Panc1 (cell line): ENCODE measurements at regions not wholly inside any gene's neighbourhood (a gene's known extent, or its start where the extent isn't known, plus 50 kb on each side); places are given as distances from the start of the nearest gene placed in this dataset.

Source experiments
- ATAC-seq: fragments of 200-7000 bp; cut with Tn5 transposase; 2 replicates; pipeline ENCODE4 v1.9.1; 2020; ENCODE audit warnings: mild to moderate bottlenecking, moderate library complexity
- BruUV-seq: library from RNA; stranded (reverse); fragments of 400-500 nt; replicated peaks from 2 replicates; lab custom pipeline; 2021; lab: Mats Ljungman, UMichigan
- CTCF ChIA-PET: fragments of 300-600 bp; sonication (Branson Sonifier 250); formaldehyde crosslinking; loops from one replicate; lab custom pipeline; 2022; ENCODE audit warnings: antibody characterized with exemption; lab: Charles Lee
- POLR2A ChIA-PET: fragments of 300-600 bp; sonication (Branson Sonifier 250); formaldehyde crosslinking; loops from one replicate; lab custom pipeline; 2022; ENCODE audit warnings: antibody characterized with exemption; lab: Charles Lee
- DNase-seq: peaks from one replicate; pipeline ENCODE4 v3.0.0-alpha.2; 2010; ENCODE audit warnings: low read depth, low spot score
- H3K27ac ChIP-seq: 2 replicates; pipeline ENCODE4 v1.5.1; 2011; ENCODE audit warnings: mild to moderate bottlenecking, low read length, inconsistent platforms
- H3K27me3 ChIP-seq: fragments of 200-500 bp; sonication (Bioruptor generic); 2 replicates; pipeline ENCODE4 v1.6.0; 2014; ENCODE audit warnings: low read length, inconsistent platforms; ENCODE audit not compliant: control insufficient read depth, insufficient read depth
- H3K36me3 ChIP-seq: fragments of 200-500 bp; sonication (Bioruptor generic); 2 replicates; pipeline ENCODE4 v1.5.1; 2014; ENCODE audit warnings: inconsistent platforms, mild to moderate bottlenecking, low read length, moderate library complexity; ENCODE audit not compliant: control insufficient read depth, insufficient read depth
- H3K4me1 ChIP-seq: 2 replicates; pipeline ENCODE4 v1.5.1; 2011; ENCODE audit warnings: inconsistent platforms, mild to moderate bottlenecking, low read length, moderate library complexity; ENCODE audit not compliant: control insufficient read depth, insufficient read depth
- H3K4me3 ChIP-seq, 2 experiments: 2 replicates each; pipeline ENCODE4 v1.5.1; 2011 to 2012; ENCODE audit warnings: low read depth in 2 of 2, low read length in 2 of 2, mild to moderate bottlenecking in 2 of 2, inconsistent platforms in 1 of 2, moderate library complexity in 1 of 2
- H3K9me3 ChIP-seq: fragments of 200-500 bp; sonication (Bioruptor generic); 2 replicates; pipeline ENCODE4 v1.5.1; 2014; ENCODE audit warnings: low read depth, mild to moderate bottlenecking, inconsistent platforms, low read length, moderate library complexity; ENCODE audit not compliant: control insufficient read depth, insufficient read depth
- CTCF ChIP-seq: fragments of 450-650 bp; IDR thresholded peaks from 2 replicates; pipeline ENCODE4 v1.5.1; 2017; ENCODE audit warnings: mild to moderate bottlenecking
- POLR2AphosphoS5 ChIP-seq: IDR thresholded peaks from 2 replicates; pipeline ENCODE4 v1.6.1; 2012; ENCODE audit warnings: mild to moderate bottlenecking, low read depth, low read length, moderate library complexity
- REST ChIP-seq, 2 experiments: IDR thresholded peaks; 2 replicates each; pipeline ENCODE4 v1.6.1; 2011 to 2012; ENCODE audit warnings: low read depth in 2 of 2, control low read depth in 1 of 2, low read length in 1 of 2, mild to moderate bottlenecking in 1 of 2, moderate library complexity in 1 of 2; ENCODE audit not compliant: insufficient read depth in 1 of 2
- SIN3A ChIP-seq: IDR thresholded peaks from 2 replicates; pipeline ENCODE4 v1.6.1; 2012; ENCODE audit warnings: low read depth, mild to moderate bottlenecking, low read length, moderate library complexity, borderline replicate concordance; ENCODE audit not compliant: insufficient read depth
- TCF7L2 ChIP-seq: IDR thresholded peaks from 2 replicates; pipeline ENCODE4 v1.6.1; 2011; ENCODE audit warnings: mild to moderate bottlenecking, low read depth, low read length, inconsistent platforms
- in situ Hi-C: cut with HindIII; loops from 2 replicates; pipeline ENCODE4 v1.10.0; 2016; ENCODE audit warnings: low sequenced_read_pairs, low pct_unique_long_range_greater_than_20kb
- intact Hi-C: fragments of 100-400 bp; cut with micrococcal nuclease; formaldehyde crosslinking; loops from one replicate; pipeline ENCODE4 v1.10.0; 2022; ENCODE audit not compliant: unreplicated experiment

- TF ChIP-seq POLR2AphosphoS5 (no peak), SIN3A (no peak), REST (IDR thresholded peaks at IDR 0.05; ENCODE audit: insufficient read depth in 1 of 2, low read depth in 2 of 2, low read length in 1 of 2) (no peak), CTCF (no peak), TCF7L2 (no peak)
- intact Hi-C loops (no loop called here), in situ Hi-C loops (no loop called here)
- POLR2A ChIA-PET, result no interaction called here
- H3K9me3 ChIP-seq, result no peaks in the 10 kb centered on the region
- no peaks in the 10 kb centered on the region for H3K4me1 ChIP-seq
- CTCF ChIA-PET, result no interaction called here
- BruUV-seq, result no TSS peak
- DNase-seq, result no peak
- H3K27ac ChIP-seq, result no peak overlapping the region
- no peak for ATAC-seq
- no peak overlapping the region for H3K4me3 ChIP-seq
- H3K27me3 ChIP-seq, result no peaks in the 10 kb centered on the region
- H3K36me3 ChIP-seq, result no peaks in the 10 kb centered on the region
Observed at GRCh38 chr20:57890202-57890800, 180.5 kb upstream of the PMEPA1 start.

- Histone ChIP-seq H3K4me1 (no peaks in the 10 kb centered on the region), H3K27me3 (no peaks in the 10 kb centered on the region), H3K9me3 (no peaks in the 10 kb centered on the region), H3K36me3 (no peaks in the 10 kb centered on the region), H3K27ac (no peak overlapping the region), H3K4me3 (no peak overlapping the region)
- ChIA-PET POLR2A (no interaction called here), CTCF (interaction anchor here (0.6 kb wide), 1 partner anchor 1567 kb away, joined by 3 read pairs; no protein-coding TSS in a partner anchor)
- TF ChIP-seq CTCF, result no peak
- TF ChIP-seq SIN3A, result no peak
- TF ChIP-seq TCF7L2, result no peak
- TF ChIP-seq REST (IDR thresholded peaks at IDR 0.05; ENCODE audit: insufficient read depth in 1 of 2, low read depth in 2 of 2, low read length in 1 of 2), result no peak
- no peak for TF ChIP-seq POLR2AphosphoS5
- ATAC-seq (no peak), DNase-seq (no peak)
- no TSS peak for BruUV-seq
- in situ Hi-C loops (no loop called here), intact Hi-C loops (no loop called here)
Observed at GRCh38 chr20:57888591-57888990, 178.8 kb upstream of the PMEPA1 start.
